ENCODE measurements at regions not wholly inside any gene's neighbourhood (a gene's known extent, or its start where the extent isn't known, plus 50 kb on each side); places are given as distances from the start of the nearest gene placed in this dataset.

DNA sequence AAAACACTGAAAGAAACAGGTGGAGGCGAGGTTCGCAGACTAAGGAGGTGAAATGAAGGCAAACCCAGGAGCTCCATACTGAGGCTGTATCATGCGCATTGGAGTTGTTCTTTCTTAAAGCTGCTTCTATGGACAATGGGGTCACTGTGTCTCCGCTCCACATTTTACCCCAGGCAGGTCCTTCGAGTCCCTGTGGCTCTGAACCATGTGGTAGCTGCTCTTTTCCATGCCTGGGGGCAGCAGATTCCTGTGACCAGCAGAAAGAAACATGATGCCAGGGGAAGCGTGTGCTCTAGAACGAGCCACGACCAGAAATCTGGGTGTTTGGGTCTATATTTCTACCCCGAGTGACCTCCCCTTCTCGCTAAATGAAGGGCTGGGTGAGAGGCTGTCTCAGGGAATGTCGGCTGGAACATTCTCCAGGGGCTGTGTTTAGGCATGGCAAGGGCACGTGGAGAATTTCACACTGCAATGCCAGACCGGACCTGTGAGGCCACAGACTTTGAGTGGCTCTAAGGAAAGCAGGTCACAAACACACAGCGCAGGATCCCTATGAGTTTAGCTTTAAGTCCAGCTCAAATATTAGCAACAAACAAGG is 95.7 kb upstream of the IRS2 start:
- H3K27me3 ChIP-seq (replicated peaks in 1 of 2; ENCODE audit: control insufficient read depth in 2 of 2, extremely low read depth in 1 of 2, insufficient read depth in 2 of 2, low read length in 1 of 2), result peaks cover 0 to 3% of the 10 kb centered on the region in 2 experiments
- WGBS (ENCODE audit: insufficient coverage), result 81% methylated on average over 10 of the region's 14 CpGs
- CTCF ChIA-PET, result no interaction called here
- Mint-ChIP-seq H3K4me3 (no peak overlapping the region), H3K27me3 (peaks cover 5 to 17% of the 10 kb centered on the region in 2 donors), H3K36me3 (no peaks in the 10 kb centered on the region), H3K4me1 (no peaks in the 10 kb centered on the region), H3K27ac (no peak overlapping the region), H3K9me3 (no peaks in the 10 kb centered on the region)
- POLR2A ChIA-PET, result no interaction called here
- no peak overlapping the region for H3K4me3 ChIP-seq (ENCODE audit: control insufficient read depth in 1 of 2, extremely low read depth in 1 of 2, low read length in 1 of 2)
- H3K36me3 ChIP-seq (ENCODE audit: control insufficient read depth in 2 of 2, extremely low read depth in 1 of 2, insufficient read depth in 1 of 2, low read length in 1 of 2), result no peaks in the 10 kb centered on the region
- no peak overlapping the region for H3K27ac ChIP-seq (ENCODE audit: low read length)
- ATAC-seq (replicated peaks in 1 of 4), result no peak
- H3K4me1 ChIP-seq (ENCODE audit: control insufficient read depth in 1 of 2, extremely low read depth in 1 of 2, insufficient read depth in 2 of 2, low read length in 2 of 2), result no peaks in the 10 kb centered on the region
- no peak for DNase-seq
- H3K9me3 ChIP-seq, result no peaks in the 10 kb centered on the region

DNA sequence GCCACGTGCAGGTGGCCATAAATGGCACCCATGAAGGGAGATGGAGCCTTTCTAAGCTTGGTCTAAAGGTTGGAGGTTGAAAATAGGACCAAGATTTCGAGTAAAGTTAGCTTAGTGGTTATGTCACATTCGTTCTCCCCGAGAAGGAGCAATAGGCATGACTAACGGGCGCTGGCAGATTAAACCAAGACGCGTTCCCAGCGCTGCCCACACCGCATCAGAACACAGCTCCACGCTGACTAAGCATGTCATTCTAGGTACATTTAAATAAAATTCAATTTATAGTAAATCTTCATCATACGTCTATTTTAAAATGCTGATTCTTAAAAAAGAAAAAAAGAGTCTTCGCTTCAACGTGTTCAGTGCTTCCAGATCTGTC is 95.0 kb upstream of the IRS2 start:
- POLR2A ChIA-PET, result no interaction called here
- ATAC-seq (replicated peaks in 1 of 4) (no peak), DNase-seq (no peak)

DNA sequence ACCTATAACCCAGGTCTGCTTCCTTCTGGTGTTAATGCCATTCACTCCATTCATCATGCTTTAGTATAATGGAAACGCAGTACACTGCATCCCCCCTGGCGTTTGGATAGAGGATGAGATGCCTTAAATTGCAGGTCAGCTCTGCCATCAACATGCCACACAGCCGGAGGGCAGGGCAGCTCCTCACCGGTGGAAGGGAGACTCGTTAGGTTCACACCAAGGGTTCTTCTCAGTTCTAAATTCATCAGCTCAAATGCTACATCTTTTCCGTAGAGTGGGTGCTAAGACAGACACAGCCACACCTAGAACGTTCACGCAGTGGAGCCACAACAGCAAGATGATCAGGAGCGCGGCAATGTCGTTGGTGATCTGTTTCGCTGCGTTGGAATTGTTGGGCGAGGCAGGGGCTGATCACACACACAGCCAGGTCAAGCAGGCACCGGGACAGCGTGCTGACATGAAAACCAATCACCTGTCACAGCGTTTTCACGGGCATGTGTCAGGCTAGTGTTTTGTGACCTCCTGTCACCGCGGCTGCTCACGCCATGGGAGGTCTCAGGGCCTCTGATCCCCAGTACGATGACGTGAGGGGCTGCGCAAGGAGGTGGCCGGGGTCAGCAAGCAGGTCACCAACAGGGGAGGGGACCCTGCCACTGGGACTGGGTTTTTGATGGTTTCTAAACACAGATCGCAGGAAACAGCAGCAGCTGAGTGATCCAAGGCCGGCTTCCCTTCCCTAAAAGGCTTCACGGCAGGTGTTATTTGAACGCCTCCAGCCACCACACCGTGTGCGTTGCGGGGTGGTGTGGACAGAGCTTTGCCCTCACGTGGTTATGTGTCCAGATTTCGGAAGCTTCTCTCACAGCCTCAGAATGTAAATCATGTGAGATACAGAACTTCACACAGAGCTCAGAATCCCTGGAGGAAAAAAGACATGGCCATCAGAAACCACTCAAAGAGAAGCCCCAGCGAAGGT is 94.3 kb upstream of the IRS2 start:
- DNase-seq (no peak), ATAC-seq (replicated peaks in 1 of 4) (no peak)
- Histone ChIP-seq H3K9me3 (no peaks in the 10 kb centered on the region), H3K4me3 (ENCODE audit: control insufficient read depth in 1 of 2, extremely low read depth in 1 of 2, low read length in 1 of 2) (no peak overlapping the region), H3K27ac (ENCODE audit: low read length) (no peak overlapping the region), H3K27me3 (replicated peaks in 1 of 2; ENCODE audit: control insufficient read depth in 2 of 2, extremely low read depth in 1 of 2, insufficient read depth in 2 of 2, low read length in 1 of 2) (peaks cover 0 to 3% of the 10 kb centered on the region in 2 experiments), H3K36me3 (ENCODE audit: control insufficient read depth in 2 of 2, extremely low read depth in 1 of 2, insufficient read depth in 1 of 2, low read length in 1 of 2) (no peaks in the 10 kb centered on the region), H3K4me1 (ENCODE audit: control insufficient read depth in 1 of 2, extremely low read depth in 1 of 2, insufficient read depth in 2 of 2, low read length in 2 of 2) (no peaks in the 10 kb centered on the region)
- 88% methylated on average over 25 of the region's 35 CpGs for WGBS (ENCODE audit: insufficient coverage)
- Mint-ChIP-seq H3K27me3 (peaks cover 5 to 21% of the 10 kb centered on the region in 2 donors), H3K27ac (no peak overlapping the region), H3K4me1 (no peaks in the 10 kb centered on the region), H3K36me3 (no peaks in the 10 kb centered on the region), H3K4me3 (no peak overlapping the region), H3K9me3 (no peaks in the 10 kb centered on the region)
- CTCF ChIA-PET, result no interaction called here
- POLR2A ChIA-PET, result no interaction called here

More for the DNA sequence above, 95.0 kb upstream of the IRS2 start:
- CTCF ChIA-PET, result no interaction called here
- H3K4me3 Mint-ChIP-seq, result no peak overlapping the region
- H3K4me3 ChIP-seq (ENCODE audit: control insufficient read depth in 1 of 2, extremely low read depth in 1 of 2, low read length in 1 of 2), result no peak overlapping the region
- no peaks in the 10 kb centered on the region for H3K4me1 Mint-ChIP-seq
- no peaks in the 10 kb centered on the region for H3K4me1 ChIP-seq (ENCODE audit: control insufficient read depth in 1 of 2, extremely low read depth in 1 of 2, insufficient read depth in 2 of 2, low read length in 2 of 2)
- no peak overlapping the region for H3K27ac ChIP-seq (ENCODE audit: low read length)
- peaks cover 0 to 3% of the 10 kb centered on the region in 2 experiments for H3K27me3 ChIP-seq (replicated peaks in 1 of 2; ENCODE audit: control insufficient read depth in 2 of 2, extremely low read depth in 1 of 2, insufficient read depth in 2 of 2, low read length in 1 of 2)
- WGBS (ENCODE audit: insufficient coverage), result 74% methylated on average over 3 of the region's 14 CpGs
- H3K36me3 Mint-ChIP-seq, result no peaks in the 10 kb centered on the region
- H3K9me3 ChIP-seq, result no peaks in the 10 kb centered on the region
- no peaks in the 10 kb centered on the region for H3K36me3 ChIP-seq (ENCODE audit: control insufficient read depth in 2 of 2, extremely low read depth in 1 of 2, insufficient read depth in 1 of 2, low read length in 1 of 2)
- H3K27ac Mint-ChIP-seq, result no peak overlapping the region
- H3K9me3 Mint-ChIP-seq, result no peaks in the 10 kb centered on the region
- H3K27me3 Mint-ChIP-seq, result peaks cover 5 to 19% of the 10 kb centered on the region in 2 donors

DNA sequence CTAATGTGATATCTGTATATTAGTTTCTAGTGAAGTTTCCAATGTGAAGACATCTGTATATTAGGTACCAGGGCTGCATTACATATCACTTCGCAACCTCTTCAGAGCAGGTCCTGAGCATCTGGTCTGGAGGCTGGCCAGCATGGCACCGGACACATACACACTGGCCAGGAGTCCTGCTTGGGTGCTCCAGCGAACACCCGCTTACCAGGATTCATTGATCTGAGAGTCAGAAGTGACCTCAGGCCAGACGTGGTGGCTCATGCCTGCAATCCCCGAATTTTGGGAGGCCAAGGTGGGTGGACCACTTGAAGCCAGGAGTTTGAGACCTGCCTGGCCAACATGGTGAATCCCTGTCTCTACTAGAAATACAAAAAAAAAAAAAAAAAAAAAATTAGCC is 93.0 kb upstream of the IRS2 start:
- H3K4me1 ChIP-seq (ENCODE audit: control insufficient read depth in 1 of 2, extremely low read depth in 1 of 2, insufficient read depth in 2 of 2, low read length in 2 of 2), result no peaks in the 10 kb centered on the region
- H3K9me3 ChIP-seq, result no peaks in the 10 kb centered on the region
- no peaks in the 10 kb centered on the region for H3K9me3 Mint-ChIP-seq
- no peak overlapping the region for H3K4me3 Mint-ChIP-seq
- H3K27me3 Mint-ChIP-seq, result peaks cover 5 to 25% of the 10 kb centered on the region in 2 donors
- no peaks in the 10 kb centered on the region for H3K36me3 Mint-ChIP-seq
- peaks cover 0 to 3% of the 10 kb centered on the region in 2 experiments for H3K27me3 ChIP-seq (replicated peaks in 1 of 2; ENCODE audit: control insufficient read depth in 2 of 2, extremely low read depth in 1 of 2, insufficient read depth in 2 of 2, low read length in 1 of 2)
- H3K4me3 ChIP-seq (ENCODE audit: control insufficient read depth in 1 of 2, extremely low read depth in 1 of 2, low read length in 1 of 2), result no peak overlapping the region
- no peak for DNase-seq
- no peak overlapping the region for H3K27ac Mint-ChIP-seq
- POLR2A ChIA-PET, result no interaction called here
- H3K36me3 ChIP-seq (ENCODE audit: control insufficient read depth in 2 of 2, extremely low read depth in 1 of 2, insufficient read depth in 1 of 2, low read length in 1 of 2), result no peaks in the 10 kb centered on the region
- ATAC-seq (replicated peaks in 1 of 4), result no peak
- CTCF ChIA-PET, result no interaction called here
- 91% methylated on average over 5 of the region's 6 CpGs for WGBS (ENCODE audit: insufficient coverage)
- H3K4me1 Mint-ChIP-seq, result no peaks in the 10 kb centered on the region
- no peak overlapping the region for H3K27ac ChIP-seq (ENCODE audit: low read length)

DNA sequence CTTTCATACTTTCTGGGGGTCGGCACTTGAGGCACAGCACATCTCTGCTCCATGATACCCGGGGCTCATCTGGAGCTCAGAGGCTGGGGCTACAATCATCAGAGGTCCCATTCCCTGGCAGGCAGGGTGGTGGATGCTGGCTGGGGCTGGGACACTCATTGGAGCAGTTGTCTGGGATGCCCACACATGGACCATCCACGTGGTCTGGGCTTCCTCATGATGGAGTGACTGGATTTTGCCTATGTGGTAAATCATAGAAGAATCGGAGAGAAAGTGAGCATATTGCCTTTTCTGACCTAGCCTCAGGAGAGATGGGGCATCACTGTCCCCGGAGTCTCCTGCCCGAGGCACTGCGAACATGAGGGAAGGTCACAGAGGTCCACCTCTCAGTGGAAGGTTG is 91.4 kb upstream of the IRS2 start:
- POLR2A ChIA-PET, result no interaction called here
- peaks cover 5 to 37% of the 10 kb centered on the region in 2 donors for H3K27me3 Mint-ChIP-seq

DNA sequence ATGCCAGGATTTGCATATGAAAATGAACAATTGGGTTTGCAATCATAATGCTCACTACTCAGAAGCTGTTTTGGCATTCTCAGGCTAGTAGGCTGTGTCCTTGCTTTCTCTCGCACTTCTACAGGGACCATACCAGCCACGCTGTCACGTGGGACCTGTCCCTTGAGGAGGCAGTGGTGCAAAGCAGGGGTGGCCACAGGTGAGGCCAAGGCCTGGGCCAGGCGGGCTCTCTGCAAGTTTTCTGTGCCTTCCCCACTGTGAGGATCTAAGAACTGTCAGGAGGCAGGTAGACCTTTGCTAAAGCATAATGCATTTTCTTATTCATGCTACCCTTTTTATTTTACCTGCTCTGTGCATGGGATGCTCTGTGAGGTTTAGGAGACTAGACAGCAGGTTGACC is 89.4 kb upstream of the IRS2 start:
- Histone ChIP-seq H3K27ac (ENCODE audit: low read length) (no peak overlapping the region), H3K9me3 (no peaks in the 10 kb centered on the region), H3K4me1 (ENCODE audit: control insufficient read depth in 1 of 2, extremely low read depth in 1 of 2, insufficient read depth in 2 of 2, low read length in 2 of 2) (no peaks in the 10 kb centered on the region), H3K27me3 (replicated peaks in 1 of 2; ENCODE audit: control insufficient read depth in 2 of 2, extremely low read depth in 1 of 2, insufficient read depth in 2 of 2, low read length in 1 of 2) (peaks cover 0 to 9% of the 10 kb centered on the region in 2 experiments), H3K4me3 (ENCODE audit: control insufficient read depth in 1 of 2, extremely low read depth in 1 of 2, low read length in 1 of 2) (no peak overlapping the region), H3K36me3 (ENCODE audit: control insufficient read depth in 2 of 2, extremely low read depth in 1 of 2, insufficient read depth in 1 of 2, low read length in 1 of 2) (no peaks in the 10 kb centered on the region)
- ATAC-seq (replicated peaks in 1 of 4) (no peak), DNase-seq (no peak)
- peaks cover 10 to 41% of the 10 kb centered on the region in 2 donors for H3K27me3 Mint-ChIP-seq
- H3K36me3 Mint-ChIP-seq, result no peaks in the 10 kb centered on the region
- POLR2A ChIA-PET, result no interaction called here
- no peaks in the 10 kb centered on the region for H3K4me1 Mint-ChIP-seq
- H3K27ac Mint-ChIP-seq, result no peak overlapping the region
- WGBS (ENCODE audit: insufficient coverage), result 100% methylated on average over 4 of the region's 4 CpGs
- H3K4me3 Mint-ChIP-seq, result no peak overlapping the region
- CTCF ChIA-PET, result no interaction called here
- no peaks in the 10 kb centered on the region for H3K9me3 Mint-ChIP-seq

More for the DNA sequence above, 91.4 kb upstream of the IRS2 start:
- Mint-ChIP-seq H3K9me3 (no peaks in the 10 kb centered on the region), H3K36me3 (no peaks in the 10 kb centered on the region), H3K4me1 (no peaks in the 10 kb centered on the region), H3K4me3 (no peak overlapping the region), H3K27ac (no peak overlapping the region)
- no peaks in the 10 kb centered on the region for H3K9me3 ChIP-seq
- no peak for ATAC-seq (replicated peaks in 1 of 4)
- no peak for DNase-seq
- H3K4me3 ChIP-seq (ENCODE audit: control insufficient read depth in 1 of 2, extremely low read depth in 1 of 2, low read length in 1 of 2), result no peak overlapping the region
- 84% methylated on average over 5 of the region's 7 CpGs for WGBS (ENCODE audit: insufficient coverage)
- CTCF ChIA-PET, result interaction anchor here in 1 of 2 donors (0.5 kb wide), 1 partner anchor 913 kb away, joined by 6 read pairs; no protein-coding TSS in a partner anchor
- H3K27me3 ChIP-seq (replicated peaks in 1 of 2; ENCODE audit: control insufficient read depth in 2 of 2, extremely low read depth in 1 of 2, insufficient read depth in 2 of 2, low read length in 1 of 2), result peaks cover 0 to 8% of the 10 kb centered on the region in 2 experiments
- H3K27ac ChIP-seq (ENCODE audit: low read length), result no peak overlapping the region
- no peaks in the 10 kb centered on the region for H3K36me3 ChIP-seq (ENCODE audit: control insufficient read depth in 2 of 2, extremely low read depth in 1 of 2, insufficient read depth in 1 of 2, low read length in 1 of 2)
- no peaks in the 10 kb centered on the region for H3K4me1 ChIP-seq (ENCODE audit: control insufficient read depth in 1 of 2, extremely low read depth in 1 of 2, insufficient read depth in 2 of 2, low read length in 2 of 2)

All from T-cell (primary cell).